Astrocyte (in vitro differentiated cells and primary cell): ENCODE measurements at regions not wholly inside any gene's neighbourhood (a gene's known extent, or its start where the extent isn't known, plus 50 kb on each side); places are given as distances from the start of the nearest gene placed in this dataset.

Experiments used
- DNase-seq: peaks from one replicate; pipeline ENCODE4 v3.0.0-alpha.2; 2010; ENCODE audit warnings: low read depth
- FAIRE-seq: peaks from 2 replicates; lab custom pipeline; 2011; peaks lifted over from hg19 to GRCh38; lab: Jason Lieb, UNC
- H2AFZ ChIP-seq: 2 replicates; pipeline ENCODE4 v1.6.0; 2012; ENCODE audit warnings: low read depth, low read length, inconsistent platforms
- H3K27ac ChIP-seq: 2 replicates; pipeline ENCODE4 v1.5.1; 2011; ENCODE audit warnings: low read depth, low read length, inconsistent platforms
- H3K27me3 ChIP-seq: 2 replicates; pipeline ENCODE4 v1.6.0; 2011; ENCODE audit warnings: low read length, inconsistent platforms; ENCODE audit not compliant: insufficient read depth
- H3K36me3 ChIP-seq: 2 replicates; pipeline ENCODE4 v1.5.1; 2011; ENCODE audit warnings: low read length, inconsistent platforms; ENCODE audit not compliant: insufficient read depth
- H3K4me1 ChIP-seq: 2 replicates; pipeline ENCODE4 v1.5.1; 2011; ENCODE audit warnings: low read length, inconsistent platforms; ENCODE audit not compliant: insufficient read depth
- H3K4me2 ChIP-seq: 2 replicates; pipeline ENCODE4 v1.6.0; 2012; ENCODE audit warnings: low read length, inconsistent platforms
- H3K4me3 ChIP-seq: 2 replicates; pipeline ENCODE4 v1.5.1; 2011; ENCODE audit warnings: low read depth, mild to moderate bottlenecking, low read length, inconsistent platforms; ENCODE audit not compliant: insufficient read depth
- H3K79me2 ChIP-seq: 2 replicates; pipeline ENCODE4 v1.6.0; 2012; ENCODE audit warnings: mild to moderate bottlenecking, low read length, inconsistent platforms; ENCODE audit not compliant: insufficient read depth
- H3K9ac ChIP-seq: 2 replicates; pipeline ENCODE4 v1.6.0; 2012; ENCODE audit warnings: mild to moderate bottlenecking, low read length, inconsistent platforms
- H3K9me3 ChIP-seq: 2 replicates; pipeline ENCODE4 v1.5.1; 2012; ENCODE audit warnings: low read depth, mild to moderate bottlenecking, low read length, inconsistent platforms; ENCODE audit not compliant: insufficient read depth
- H4K20me1 ChIP-seq: 2 replicates; pipeline ENCODE4 v1.6.0; 2012; ENCODE audit warnings: low read length, inconsistent platforms; ENCODE audit not compliant: insufficient read depth
- H3K27ac Mint-ChIP-seq: one replicate; pipeline ENCODE4 v1.8.0; 2021; ENCODE audit warnings: mild to moderate bottlenecking, mixed read lengths; ENCODE audit not compliant: unreplicated experiment
- H3K27me3 Mint-ChIP-seq: one replicate; pipeline ENCODE4 v1.8.0; 2021; ENCODE audit warnings: low read depth, mixed read lengths; ENCODE audit not compliant: unreplicated experiment
- H3K36me3 Mint-ChIP-seq: one replicate; pipeline ENCODE4 v1.8.0; 2021; ENCODE audit warnings: low read depth, mixed read lengths; ENCODE audit not compliant: unreplicated experiment
- H3K4me1 Mint-ChIP-seq: one replicate; pipeline ENCODE4 v1.8.0; 2021; ENCODE audit warnings: low read depth, mixed read lengths; ENCODE audit not compliant: unreplicated experiment
- H3K4me3 Mint-ChIP-seq: one replicate; pipeline ENCODE4 v1.8.0; 2021; ENCODE audit warnings: mild to moderate bottlenecking, moderate library complexity, mixed read lengths; ENCODE audit not compliant: unreplicated experiment
- H3K9me3 Mint-ChIP-seq: one replicate; pipeline ENCODE4 v1.8.0; 2021; ENCODE audit warnings: mild to moderate bottlenecking, mixed read lengths; ENCODE audit not compliant: unreplicated experiment
- EZH2 ChIP-seq: IDR thresholded peaks from 2 replicates; pipeline ENCODE4 v1.6.1; 2012; ENCODE audit warnings: mild to moderate bottlenecking, low read length, inconsistent platforms; ENCODE audit not compliant: insufficient read depth
- TF ChIP-seq, protein P1 (sequence below): IDR thresholded peaks from 2 replicates; pipeline ENCODE4 v1.5.1; 2011; ENCODE audit warnings: low read depth, mild to moderate bottlenecking, inconsistent platforms, low read length, moderate library complexity; ENCODE audit not compliant: insufficient read depth

DNA sequence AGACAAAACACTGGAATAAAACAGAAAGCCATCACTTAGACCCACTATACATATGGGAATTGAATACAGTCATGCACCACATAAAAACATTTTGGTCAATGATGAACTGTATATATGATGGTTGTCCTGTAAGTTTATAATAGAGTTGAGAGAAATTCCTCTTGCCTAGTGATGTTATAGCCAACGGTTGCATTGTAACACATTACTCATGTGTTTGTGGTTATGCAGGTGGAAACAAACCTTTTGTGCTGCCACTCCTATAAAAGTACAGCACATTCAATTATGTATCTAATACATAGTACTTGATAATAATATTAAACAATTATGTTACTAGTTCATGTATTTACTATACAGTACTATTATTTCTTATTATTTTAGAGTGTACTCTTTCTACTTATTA is 381.2 kb upstream of the MBL2 start:
- Histone ChIP-seq H3K27ac (no peak overlapping the region), H3K4me2 (no peak overlapping the region), H3K9ac (no peak overlapping the region), H3K4me3 (no peak overlapping the region), H3K4me1 (no peaks in the 10 kb centered on the region), H3K9me3 (no peaks in the 10 kb centered on the region), H3K36me3 (no peaks in the 10 kb centered on the region), H2AFZ (no peak overlapping the region), H4K20me1 (no peaks in the 10 kb centered on the region), H3K27me3 (no peaks in the 10 kb centered on the region), H3K79me2 (no peaks in the 10 kb centered on the region)
- Mint-ChIP-seq H3K36me3 (no peaks in the 10 kb centered on the region), H3K27ac (no peak overlapping the region), H3K4me3 (no peak overlapping the region), H3K9me3 (no peaks in the 10 kb centered on the region), H3K4me1 (no peaks in the 10 kb centered on the region), H3K27me3 (peaks cover 2% of the 10 kb centered on the region)
- FAIRE-seq = no peak
- no peak for DNase-seq
- TF ChIP-seq, protein P1, sequence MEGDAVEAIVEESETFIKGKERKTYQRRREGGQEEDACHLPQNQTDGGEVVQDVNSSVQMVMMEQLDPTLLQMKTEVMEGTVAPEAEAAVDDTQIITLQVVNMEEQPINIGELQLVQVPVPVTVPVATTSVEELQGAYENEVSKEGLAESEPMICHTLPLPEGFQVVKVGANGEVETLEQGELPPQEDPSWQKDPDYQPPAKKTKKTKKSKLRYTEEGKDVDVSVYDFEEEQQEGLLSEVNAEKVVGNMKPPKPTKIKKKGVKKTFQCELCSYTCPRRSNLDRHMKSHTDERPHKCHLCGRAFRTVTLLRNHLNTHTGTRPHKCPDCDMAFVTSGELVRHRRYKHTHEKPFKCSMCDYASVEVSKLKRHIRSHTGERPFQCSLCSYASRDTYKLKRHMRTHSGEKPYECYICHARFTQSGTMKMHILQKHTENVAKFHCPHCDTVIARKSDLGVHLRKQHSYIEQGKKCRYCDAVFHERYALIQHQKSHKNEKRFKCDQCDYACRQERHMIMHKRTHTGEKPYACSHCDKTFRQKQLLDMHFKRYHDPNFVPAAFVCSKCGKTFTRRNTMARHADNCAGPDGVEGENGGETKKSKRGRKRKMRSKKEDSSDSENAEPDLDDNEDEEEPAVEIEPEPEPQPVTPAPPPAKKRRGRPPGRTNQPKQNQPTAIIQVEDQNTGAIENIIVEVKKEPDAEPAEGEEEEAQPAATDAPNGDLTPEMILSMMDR = no peak
- TF ChIP-seq EZH2 = no peak

DNA sequence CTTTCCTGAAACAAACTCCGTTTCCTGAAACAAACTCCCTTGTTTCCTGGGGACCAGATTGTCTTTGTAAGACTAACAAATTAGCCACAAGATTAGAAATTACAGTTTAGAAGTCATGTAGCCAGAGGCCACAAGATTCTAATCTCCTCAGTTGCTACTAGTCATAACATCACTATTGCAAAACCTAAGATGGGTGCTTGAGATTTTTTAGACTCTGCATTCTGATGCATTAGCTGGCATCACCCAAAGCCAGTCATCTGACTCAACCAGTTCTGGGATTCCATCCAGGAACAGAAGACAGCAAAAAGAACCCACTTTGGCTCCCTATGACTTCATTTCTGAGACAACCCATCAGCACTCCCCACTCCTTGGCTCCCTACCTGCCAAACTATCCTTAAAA is 367.9 kb upstream of the MBL2 start:
- no peaks in the 10 kb centered on the region for H3K4me1 ChIP-seq
- no peak overlapping the region for H3K4me3 ChIP-seq
- H3K79me2 ChIP-seq = no peaks in the 10 kb centered on the region
- H3K27ac Mint-ChIP-seq = no peak overlapping the region
- no peak overlapping the region for H3K9ac ChIP-seq
- H3K27ac ChIP-seq = no peak overlapping the region
- no peak overlapping the region for H2AFZ ChIP-seq
- H3K9me3 ChIP-seq = no peaks in the 10 kb centered on the region
- no peaks in the 10 kb centered on the region for H3K36me3 ChIP-seq
- peak; percentile 10 for DNase-seq
- no peaks in the 10 kb centered on the region for H3K4me1 Mint-ChIP-seq
- no peak overlapping the region for H3K4me3 Mint-ChIP-seq
- FAIRE-seq = no peak
- H3K36me3 Mint-ChIP-seq = no peaks in the 10 kb centered on the region
- no peaks in the 10 kb centered on the region for H3K27me3 ChIP-seq
- H3K4me2 ChIP-seq = no peak overlapping the region
- no peaks in the 10 kb centered on the region for H3K27me3 Mint-ChIP-seq
- TF ChIP-seq, protein P1 = no peak
- TF ChIP-seq EZH2 = no peak
- H4K20me1 ChIP-seq = no peaks in the 10 kb centered on the region
- peaks cover under 1% of the 10 kb centered on the region for H3K9me3 Mint-ChIP-seq

DNA sequence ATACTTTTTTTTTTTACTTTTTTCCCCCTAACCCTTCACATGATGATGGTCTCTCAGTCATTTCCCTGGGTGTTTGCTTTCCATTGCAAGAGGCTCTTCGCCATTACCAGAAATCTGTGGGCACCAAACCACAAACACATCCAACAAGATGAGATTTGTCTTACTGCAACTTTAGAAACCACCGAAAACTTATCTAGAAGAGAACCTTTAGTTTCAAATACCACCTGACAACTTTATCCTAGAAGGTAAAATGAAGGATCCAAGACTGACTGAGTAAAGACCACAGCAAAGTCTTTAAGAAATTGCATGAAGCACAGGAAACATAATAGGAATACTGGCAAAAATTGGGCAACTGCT is 363.3 kb upstream of the MBL2 start:
- Histone ChIP-seq H3K79me2 (no peaks in the 10 kb centered on the region), H3K27ac (no peak overlapping the region), H3K4me2 (no peak overlapping the region), H3K27me3 (no peaks in the 10 kb centered on the region), H3K9ac (no peak overlapping the region), H4K20me1 (no peaks in the 10 kb centered on the region), H3K4me1 (no peaks in the 10 kb centered on the region), H3K36me3 (no peaks in the 10 kb centered on the region), H3K9me3 (no peaks in the 10 kb centered on the region), H2AFZ (no peak overlapping the region), H3K4me3 (no peak overlapping the region)
- Mint-ChIP-seq H3K9me3 (no peaks in the 10 kb centered on the region), H3K4me1 (peaks cover 2% of the 10 kb centered on the region), H3K4me3 (no peak overlapping the region), H3K36me3 (no peaks in the 10 kb centered on the region), H3K27me3 (no peaks in the 10 kb centered on the region), H3K27ac (no peak overlapping the region)
- DNase-seq (no peak), FAIRE-seq (no peak)
- TF ChIP-seq, protein P1 = no peak
- TF ChIP-seq EZH2 = no peak
